GM18519 (cell line): ENCODE measurements at regions not wholly inside any gene's neighbourhood (a gene's known extent, or its start where the extent isn't known, plus 50 kb on each side); places are given as distances from the start of the nearest gene placed in this dataset.
A peak's percentile ranks its signal among the peaks of the same experiment; 100 is the strongest.

Source experiments
- ATAC-seq: cut with Tn5 transposase; IDR thresholded peaks from one replicate; pipeline ENCODE4 v1.9.1; 2021; ENCODE audit warnings: mild to moderate bottlenecking, moderate library complexity; ENCODE audit not compliant: unreplicated experiment, low FRiP score

DNA sequence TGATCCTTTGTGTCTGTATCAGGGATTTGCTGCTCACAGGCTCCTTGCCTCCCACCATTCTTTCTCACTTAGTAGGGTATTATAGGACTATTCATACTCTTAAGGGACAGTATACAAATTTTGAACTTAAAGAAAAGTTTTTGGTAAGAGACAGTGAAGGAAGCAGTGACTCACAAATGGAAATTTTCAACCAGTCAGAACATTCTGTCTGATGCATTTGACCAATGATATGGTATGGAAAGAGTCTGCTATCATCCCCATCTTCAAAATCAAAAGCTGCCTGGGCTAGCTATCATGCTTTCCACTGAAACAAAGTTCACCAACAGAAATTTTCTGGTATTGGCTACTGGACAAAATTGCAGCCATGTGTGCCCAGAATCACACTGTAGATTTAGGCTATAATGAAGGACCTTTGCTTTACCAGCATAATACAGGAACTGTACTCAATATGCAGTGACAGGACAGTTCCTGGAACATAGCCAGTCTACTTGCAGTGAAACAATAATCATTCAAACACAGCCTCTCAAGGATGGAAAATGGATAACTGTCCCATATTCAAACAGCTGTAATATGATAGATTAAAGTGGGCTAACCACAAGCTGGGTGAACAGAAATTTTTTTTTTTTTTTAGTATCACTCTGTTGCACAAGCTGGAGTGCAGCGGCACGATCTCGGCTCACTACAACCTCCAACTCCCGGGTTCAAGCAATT lies 109.0 kb upstream of the ACSL4 start:
- no peak for ATAC-seq

DNA sequence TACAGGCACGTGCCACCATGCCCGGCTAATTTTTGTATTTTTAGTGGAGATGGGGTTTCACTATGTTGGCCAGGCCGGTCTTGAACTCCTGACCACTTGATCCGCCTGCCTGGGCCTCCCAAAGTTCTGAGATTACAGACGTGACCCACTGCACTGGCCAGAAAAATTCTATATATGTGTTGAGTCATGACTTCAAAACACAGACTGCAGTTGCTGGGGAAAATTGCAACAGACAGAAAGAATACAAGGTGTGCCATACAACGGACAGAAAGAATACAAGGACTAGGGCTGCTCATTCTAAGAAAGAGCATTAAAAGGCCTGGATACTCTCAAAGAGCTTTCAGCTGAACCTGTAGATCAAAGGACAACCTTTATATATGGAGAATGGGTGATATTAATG lies 109.6 kb upstream of the ACSL4 start:
- ATAC-seq, result no peak

DNA sequence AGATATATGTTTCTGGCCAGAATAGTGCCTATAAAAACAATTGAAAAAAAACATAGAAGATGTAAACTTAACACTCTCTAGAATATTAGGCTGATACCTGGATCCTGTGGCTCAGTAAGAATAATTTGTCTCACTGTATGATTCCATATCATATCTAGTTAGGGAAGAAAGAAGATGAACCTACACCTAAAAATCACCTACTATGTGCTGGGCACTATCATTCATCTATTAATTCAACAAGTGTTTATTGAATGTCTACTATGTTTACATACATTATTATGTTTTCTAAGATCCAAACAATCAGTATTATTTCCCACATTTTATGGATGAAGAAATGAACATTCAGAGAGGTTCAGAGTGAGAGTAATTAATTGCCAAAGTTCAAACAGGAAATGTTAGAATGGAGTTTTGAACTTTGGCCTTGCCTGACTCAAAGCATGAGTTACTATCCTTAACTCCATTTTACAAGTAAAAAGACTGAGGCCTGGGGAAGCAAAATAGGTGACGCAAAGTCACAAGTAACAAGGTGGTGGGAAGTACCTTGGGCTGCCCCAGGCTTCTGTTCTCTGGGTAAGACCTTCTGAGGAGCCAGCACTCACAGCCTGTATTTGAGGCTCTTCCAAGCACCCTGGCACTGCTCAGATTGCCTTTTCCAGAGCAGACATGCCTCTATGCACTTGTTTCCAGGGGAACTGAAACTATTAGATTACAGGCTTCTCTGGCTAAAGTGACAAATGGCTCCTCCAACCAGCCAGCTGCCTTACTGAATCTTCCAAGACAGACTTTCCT lies 111.1 kb upstream of the ACSL4 start:
- peak; percentile 61 for ATAC-seq

- no peak for ATAC-seq
These were observed 111.9 kb upstream of the ACSL4 start for GRCh38 chrX:109844986-109845385.

DNA sequence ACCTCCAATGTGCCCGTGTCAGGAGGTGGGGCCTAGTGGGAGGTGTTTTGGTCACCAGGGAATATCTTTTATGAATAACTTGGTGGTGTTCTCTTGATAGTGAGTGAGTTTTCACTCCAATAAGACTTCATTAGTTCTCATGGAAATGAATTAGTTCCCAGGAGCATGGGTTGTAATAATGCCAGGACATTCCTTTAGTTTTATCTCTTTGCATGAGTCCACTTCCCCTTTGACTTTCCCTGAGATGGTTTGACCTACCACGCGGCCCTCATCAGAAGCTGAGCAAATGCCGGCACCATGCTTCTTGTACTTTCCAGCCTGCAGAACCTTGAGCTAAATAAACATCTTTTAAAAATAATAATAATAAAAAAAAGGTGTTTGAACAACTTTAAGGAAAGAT lies 112.9 kb upstream of the ACSL4 start:
- no peak for ATAC-seq

DNA sequence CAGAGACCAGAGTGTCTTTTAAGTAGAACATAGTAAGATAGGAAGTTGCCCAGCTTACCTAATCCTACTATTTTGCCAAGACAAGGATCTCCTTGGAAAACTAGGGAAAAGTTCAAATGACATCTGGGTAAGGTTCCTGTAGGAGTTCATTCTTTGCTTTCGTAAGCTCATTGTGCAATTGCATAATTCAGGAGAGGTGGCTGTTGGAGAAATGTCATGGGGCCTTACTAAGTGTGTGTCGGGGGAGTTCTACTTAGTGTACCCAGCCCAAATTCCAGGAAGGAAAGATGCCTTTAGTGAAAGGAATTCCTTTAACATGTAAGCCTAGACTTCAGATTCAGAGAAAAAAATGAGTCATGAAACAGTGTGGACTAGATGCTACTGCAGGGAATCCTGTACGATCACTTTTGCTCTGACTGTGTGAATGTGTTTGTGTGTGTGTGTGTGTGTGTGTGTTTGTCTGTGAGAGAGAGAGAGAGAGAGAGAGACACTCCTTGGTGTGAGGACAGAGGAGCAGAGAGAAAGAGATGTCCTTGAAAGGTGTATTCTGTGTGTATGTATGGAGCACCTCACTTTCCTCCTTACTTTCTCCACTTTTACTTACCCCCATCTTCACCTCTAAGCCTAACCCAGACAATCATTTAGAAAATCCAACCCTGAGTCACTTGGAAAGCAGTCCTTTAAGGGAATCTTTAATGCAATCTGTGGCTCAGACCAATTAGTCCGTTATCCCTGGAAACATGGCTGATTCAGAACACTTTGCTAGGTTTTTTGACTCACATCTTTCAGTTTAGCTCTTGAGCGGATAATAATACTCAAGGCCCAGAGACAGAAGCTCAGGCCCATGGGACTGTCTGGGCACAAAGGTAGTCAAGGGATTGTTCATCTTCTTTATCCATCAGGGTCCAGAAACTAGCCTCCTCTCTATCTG lies 114.5 kb upstream of the ACSL4 start:
- ATAC-seq, result no peak

DNA sequence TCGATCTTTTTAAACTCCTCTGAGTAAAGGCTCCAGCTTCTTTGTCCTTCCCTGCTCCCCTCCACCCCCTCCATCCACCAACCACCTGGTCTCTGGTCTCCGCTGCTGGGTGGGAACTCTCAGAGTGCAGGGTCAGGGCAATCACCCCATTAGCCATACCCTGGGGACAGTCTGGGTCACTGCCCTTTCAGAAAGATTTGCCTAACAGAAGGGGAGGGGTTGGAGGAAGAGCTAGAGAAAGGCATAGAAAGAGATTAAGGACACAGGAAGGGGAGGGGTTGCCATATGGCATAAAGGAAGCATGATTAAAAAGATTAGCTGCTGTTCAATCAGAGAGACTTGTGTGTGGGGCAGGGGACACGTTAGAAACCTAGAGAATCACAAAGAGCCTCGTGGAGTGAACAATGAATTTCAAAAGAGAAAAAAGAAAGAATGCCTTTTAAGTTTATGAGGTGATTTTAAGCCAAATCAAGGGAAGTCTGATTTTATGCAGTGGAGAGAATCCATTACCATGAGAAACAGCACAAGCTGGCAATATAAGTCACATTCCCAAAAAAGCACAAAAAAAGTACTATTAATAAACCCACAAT lies 115.5 kb upstream of the ACSL4 start:
- no peak for ATAC-seq

DNA sequence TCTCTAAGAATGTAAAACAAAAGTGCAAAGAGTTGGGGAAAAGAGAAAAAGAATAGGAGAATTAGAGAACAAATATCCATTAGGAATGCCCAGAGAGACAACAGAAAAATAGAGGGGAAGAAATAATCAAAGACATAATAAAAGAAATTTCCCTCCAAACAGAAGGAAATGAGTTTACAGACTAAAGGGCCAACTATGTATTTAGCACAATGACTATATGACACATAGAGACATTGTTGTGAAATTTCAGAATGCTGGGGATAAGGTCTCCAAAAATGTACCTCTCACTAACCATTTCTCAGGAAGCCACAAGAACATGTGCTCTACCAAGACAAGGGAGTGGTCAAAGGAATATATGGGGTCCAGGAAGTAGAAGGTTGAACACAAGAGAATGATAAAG lies 121.0 kb upstream of the ACSL4 start:
- ATAC-seq, result no peak

GRCh38 chrX:109855501-109855900 lies 122.4 kb upstream of the ACSL4 start:
- ATAC-seq, result no peak

DNA sequence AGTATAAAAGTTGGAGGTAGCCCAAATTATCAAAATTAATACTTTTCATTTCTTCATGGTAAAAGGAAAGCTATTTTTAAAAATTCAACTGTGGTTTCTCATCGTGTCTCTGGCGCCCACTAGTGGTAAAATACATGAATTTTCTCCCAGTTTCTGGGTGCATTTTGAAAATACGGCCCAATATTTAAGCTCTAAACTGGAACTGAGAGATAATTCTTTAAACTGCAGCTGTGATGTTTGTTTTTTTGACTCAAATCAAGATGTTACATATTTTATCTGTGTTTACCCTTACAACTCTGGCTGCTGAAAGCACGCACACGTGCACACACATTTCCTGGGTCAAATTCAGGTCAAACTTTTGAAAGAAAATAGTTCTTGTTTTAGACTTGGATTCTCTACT lies 123.9 kb upstream of the ACSL4 start:
- no peak for ATAC-seq

GRCh38 chrX:109857584-109858228 lies 124.6 kb upstream of the ACSL4 start:
- no peak for ATAC-seq

DNA sequence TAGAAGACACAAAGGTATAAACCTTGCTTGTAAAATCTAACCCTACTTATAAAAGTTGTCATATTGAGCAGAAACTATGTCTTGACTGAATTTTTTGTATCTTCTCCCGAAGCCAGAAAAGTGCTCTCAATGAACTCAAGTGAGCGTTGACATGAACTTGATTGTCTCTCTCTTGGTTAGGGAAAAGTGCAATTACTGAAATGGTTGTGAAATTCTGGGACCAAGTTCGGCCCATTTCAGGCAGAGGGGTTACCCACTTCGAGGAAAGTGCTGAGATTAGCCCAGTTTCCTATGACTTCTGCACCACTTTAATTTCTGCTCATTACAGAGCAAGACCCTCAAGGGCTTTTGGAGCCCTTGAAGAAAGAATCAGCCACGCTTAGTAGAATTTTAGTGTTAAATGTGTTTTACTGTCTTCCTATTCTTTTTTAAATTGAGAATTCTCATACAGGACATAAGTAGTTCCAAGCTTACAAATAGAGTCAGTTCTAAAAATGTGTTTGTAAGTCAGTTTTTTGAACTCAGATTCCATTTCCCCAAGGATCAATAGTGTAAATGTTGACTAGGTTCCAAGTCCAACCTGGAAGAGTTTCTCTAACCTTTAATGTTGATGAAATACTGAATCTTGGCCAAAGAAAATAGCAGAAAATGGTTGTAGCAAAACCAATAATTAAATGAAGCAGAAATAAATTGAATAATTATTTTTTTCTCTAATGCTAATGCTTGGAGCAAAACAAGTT lies 125.7 kb upstream of the ACSL4 start:
- ATAC-seq, result no peak

- ATAC-seq, result no peak
These were observed 126.6 kb upstream of the ACSL4 start for GRCh38 chrX:109859651-109860050.

DNA sequence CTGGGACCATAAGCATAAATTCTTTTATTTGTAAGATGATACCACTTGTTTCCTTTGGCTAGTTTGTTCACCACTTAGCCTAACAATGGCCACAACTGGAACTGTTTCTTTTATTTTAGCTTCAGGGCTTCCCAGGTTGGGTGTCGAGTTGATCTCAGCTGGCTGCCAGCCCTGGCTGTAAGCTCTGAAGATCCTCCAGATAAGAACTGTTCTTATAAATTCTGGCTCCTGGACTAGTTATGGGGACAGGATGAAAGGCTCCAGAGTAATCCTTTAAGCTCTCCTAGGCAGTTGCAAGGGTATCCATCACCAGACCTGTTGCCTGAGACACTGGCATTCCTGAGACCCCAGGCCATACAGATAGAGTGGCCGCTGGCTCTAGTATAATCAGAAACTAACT lies 129.4 kb upstream of the ACSL4 start:
- no peak for ATAC-seq

DNA sequence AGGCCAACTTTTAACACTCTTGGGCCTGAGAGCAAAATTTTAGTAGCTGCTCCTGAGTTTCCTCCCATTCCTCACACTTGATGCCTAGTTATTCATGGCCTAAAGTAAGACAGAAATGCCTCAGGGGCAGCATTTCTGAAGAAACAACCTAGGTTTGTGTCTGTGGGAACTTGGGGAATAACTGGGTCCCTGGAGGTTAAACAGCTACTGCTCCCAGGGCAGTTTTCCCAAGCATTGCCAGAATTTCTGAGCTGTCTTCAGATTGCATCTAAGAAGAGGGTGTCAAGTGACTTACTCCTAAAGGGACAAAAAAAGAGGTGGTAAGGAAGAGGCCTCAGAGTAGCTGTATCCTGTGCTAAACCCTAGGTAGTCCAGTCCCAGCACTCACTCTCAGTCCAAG lies 130.8 kb upstream of the ACSL4 start:
- no peak for ATAC-seq

- ATAC-seq, result no peak
These were observed 131.6 kb upstream of the TMEM164 start for GRCh38 chrX:109871121-109871888.

GRCh38 chrX:109872021-109872732 lies 130.7 kb upstream of the TMEM164 start:
- ATAC-seq, result no peak

- ATAC-seq, result no peak
These were observed 129.3 kb upstream of the TMEM164 start for GRCh38 chrX:109873574-109873973.
